Endodermal cell (in vitro differentiated cells): ENCODE measurements at regions not wholly inside any gene's neighbourhood (a gene's known extent, or its start where the extent isn't known, plus 50 kb on each side); places are given as distances from the start of the nearest gene placed in this dataset.

Source experiments
- DNase-seq: peaks from one replicate; pipeline ENCODE4 v3.0.0-alpha.2; 2017
- H3K27ac ChIP-seq: 2 replicates; pipeline ENCODE4 v1.5.1; 2013; ENCODE audit warnings: mild to moderate bottlenecking, low read depth, low read length, moderate library complexity
- H3K27me3 ChIP-seq: 2 replicates; pipeline ENCODE4 v1.6.1; 2013; ENCODE audit warnings: mild to moderate bottlenecking, low read length, moderate library complexity; ENCODE audit not compliant: insufficient read depth, control insufficient read depth, poor library complexity, severe bottlenecking
- H3K36me3 ChIP-seq: 2 replicates; pipeline ENCODE4 v1.7.0; 2013; ENCODE audit warnings: mild to moderate bottlenecking, low read length, moderate library complexity; ENCODE audit not compliant: control insufficient read depth, insufficient read depth
- H3K4me1 ChIP-seq: one replicate; pipeline ENCODE4 v1.7.0; 2013; ENCODE audit warnings: low read length; ENCODE audit not compliant: control insufficient read depth, insufficient read depth
- H3K4me3 ChIP-seq: 2 replicates; pipeline ENCODE4 v1.5.1; 2013; ENCODE audit warnings: mild to moderate bottlenecking, low read length, moderate library complexity
- H3K9ac ChIP-seq: 2 replicates; pipeline ENCODE4 v1.6.1; 2013; ENCODE audit warnings: mild to moderate bottlenecking, low read length, moderate library complexity; ENCODE audit not compliant: poor library complexity, severe bottlenecking; ENCODE audit errors: extremely low read depth
- H3K9me3 ChIP-seq: 2 replicates; pipeline ENCODE4 v1.6.1; 2013; ENCODE audit warnings: mild to moderate bottlenecking, low read length, moderate library complexity; ENCODE audit not compliant: control insufficient read depth
- H3K27ac Mint-ChIP-seq: 2 replicates; pipeline ENCODE4 v1.8.0; 2020; ENCODE audit warnings: mixed read lengths
- H3K27me3 Mint-ChIP-seq: 2 replicates; pipeline ENCODE4 v1.8.0; 2021; ENCODE audit warnings: mild to moderate bottlenecking, mixed read lengths; ENCODE audit not compliant: insufficient read depth
- H3K36me3 Mint-ChIP-seq: 2 replicates; pipeline ENCODE4 v1.8.0; 2020; ENCODE audit warnings: low read depth, mixed read lengths
- H3K4me1 Mint-ChIP-seq: 2 replicates; pipeline ENCODE4 v1.8.0; 2020; ENCODE audit warnings: mixed read lengths
- H3K4me3 Mint-ChIP-seq: 2 replicates; pipeline ENCODE4 v1.8.0; 2020; ENCODE audit warnings: mild to moderate bottlenecking, moderate library complexity, mixed read lengths
- H3K9me3 Mint-ChIP-seq: 2 replicates; pipeline ENCODE4 v1.8.0; 2020; ENCODE audit warnings: mild to moderate bottlenecking, mixed read lengths
- CTCF ChIP-seq: fragments of 200-600 bp; sonication (generic); conservative IDR thresholded peaks from 2 replicates; pipeline ENCODE4 v1.5.0; 2021; ENCODE audit warnings: antibody characterized with exemption, mild to moderate bottlenecking
- WGBS, 2 experiments: methylation state at CpG; one replicate each; pipeline versions ENCODE4 v1.1.5 to v1.1.7; 2013; ENCODE audit warnings: missing lambda C conversion rate in 2 of 2, mixed read lengths in 1 of 2; ENCODE audit not compliant: insufficient coverage in 1 of 2, insufficient read length in 1 of 2; 5-methylcytosine and 5-hydroxymethylcytosine counted together

- no peaks in the 10 kb centered on the region for H3K36me3 Mint-ChIP-seq
- Histone ChIP-seq H3K9ac (no peak overlapping the region), H3K4me1 (no peaks in the 10 kb centered on the region), H3K27ac (no peak overlapping the region), H3K9me3 (no peaks in the 10 kb centered on the region), H3K27me3 (no peaks in the 10 kb centered on the region), H3K4me3 (no peak overlapping the region), H3K36me3 (no peaks in the 10 kb centered on the region)
- H3K9me3 Mint-ChIP-seq: no peaks in the 10 kb centered on the region
- TF ChIP-seq CTCF: no peak
- no peaks in the 10 kb centered on the region for H3K27me3 Mint-ChIP-seq
- WGBS, 2 experiments: 67 to 95% methylated on average over 1 to 6 of the region's 6 CpGs
- H3K4me3 Mint-ChIP-seq: no peak overlapping the region
- DNase-seq: no peak
- no peak overlapping the region for H3K27ac Mint-ChIP-seq
- no peaks in the 10 kb centered on the region for H3K4me1 Mint-ChIP-seq
Measured at GRCh38 chr10:56844978-56845529, 484.0 kb upstream of the ZWINT start.

- H3K9me3 Mint-ChIP-seq: no peaks in the 10 kb centered on the region
- no peak overlapping the region for H3K27ac Mint-ChIP-seq
Measured at GRCh38 chr10:56836659-56837058, 475.6 kb upstream of the ZWINT start.

GRCh38 chr10:56831681-56832080 is 470.6 kb upstream of the ZWINT start:
- no peak overlapping the region for H3K4me3 Mint-ChIP-seq
- TF ChIP-seq CTCF: no peak
- no peaks in the 10 kb centered on the region for H3K4me1 Mint-ChIP-seq
- no peaks in the 10 kb centered on the region for H3K27me3 Mint-ChIP-seq
- WGBS, 2 experiments: 80% methylated on average over 1 to 3 of the region's 3 CpGs
- no peaks in the 10 kb centered on the region for H3K36me3 ChIP-seq
- H3K27me3 ChIP-seq: no peaks in the 10 kb centered on the region
- no peak overlapping the region for H3K27ac Mint-ChIP-seq
- DNase-seq: no peak
- H3K9me3 Mint-ChIP-seq: peaks cover 6% of the 10 kb centered on the region
- no peaks in the 10 kb centered on the region for H3K36me3 Mint-ChIP-seq
- H3K4me1 ChIP-seq: no peaks in the 10 kb centered on the region
- no peak overlapping the region for H3K27ac ChIP-seq
- H3K9ac ChIP-seq: no peak overlapping the region
- no peaks in the 10 kb centered on the region for H3K9me3 ChIP-seq
- no peak overlapping the region for H3K4me3 ChIP-seq

More at GRCh38 chr10:56836659-56837058, 475.6 kb upstream of the ZWINT start:
- TF ChIP-seq CTCF: no peak
- Histone ChIP-seq H3K9me3 (no peaks in the 10 kb centered on the region), H3K9ac (no peak overlapping the region), H3K27ac (no peak overlapping the region), H3K4me3 (no peak overlapping the region), H3K4me1 (no peaks in the 10 kb centered on the region), H3K36me3 (no peaks in the 10 kb centered on the region), H3K27me3 (no peaks in the 10 kb centered on the region)
- DNase-seq: no peak
- Mint-ChIP-seq H3K27me3 (no peaks in the 10 kb centered on the region), H3K4me1 (no peaks in the 10 kb centered on the region), H3K4me3 (no peak overlapping the region), H3K36me3 (no peaks in the 10 kb centered on the region)
